Omental fat pad (tissue), 3 donors: ENCODE measurements at regions not wholly inside any gene's neighbourhood (a gene's known extent, or its start where the extent isn't known, plus 50 kb on each side); places are given as distances from the start of the nearest gene placed in this dataset.

Experiments used
- ATAC-seq: fragments of 150-250 bp; one replicate; pipeline ENCODE4 v1.9.1; 2016; ENCODE audit warnings: mild to moderate bottlenecking, moderate library complexity; ENCODE audit not compliant: low FRiP score
- DNase-seq: peaks from one replicate; pipeline ENCODE4 v3.0.0-alpha.2; 2019; ENCODE audit warnings: low spot score
- TF ChIP-seq, protein P1 (sequence below), 3 donors: fragments of 450-650 bp; IDR thresholded peaks; one replicate each; pipeline ENCODE4 v1.5.1; 2016 to 2017; ENCODE audit warnings: antibody characterized with exemption in 3 of 3, mild to moderate bottlenecking in 3 of 3, moderate library complexity in 2 of 3

DNA sequence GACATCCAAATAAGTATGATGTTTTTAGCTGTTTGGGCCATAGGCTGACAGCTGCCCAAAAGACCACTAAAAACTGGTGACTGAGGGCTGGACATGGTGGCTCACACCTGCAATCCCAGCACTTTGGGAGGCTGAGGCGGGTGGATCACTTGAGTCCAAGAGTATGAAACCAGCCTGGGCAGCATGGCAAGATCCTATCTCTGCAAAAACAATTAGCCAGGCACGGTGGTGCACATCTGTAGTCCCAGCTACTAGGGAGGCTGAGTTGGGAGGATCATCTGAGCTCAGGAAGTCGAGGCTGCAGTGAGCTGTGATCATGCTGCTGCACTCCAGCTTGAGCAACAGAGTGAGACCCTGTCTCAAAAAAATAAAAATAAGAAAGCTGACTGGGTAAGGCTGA lies 511.5 kb upstream of the RAB6C start:
- TF ChIP-seq, protein P1, sequence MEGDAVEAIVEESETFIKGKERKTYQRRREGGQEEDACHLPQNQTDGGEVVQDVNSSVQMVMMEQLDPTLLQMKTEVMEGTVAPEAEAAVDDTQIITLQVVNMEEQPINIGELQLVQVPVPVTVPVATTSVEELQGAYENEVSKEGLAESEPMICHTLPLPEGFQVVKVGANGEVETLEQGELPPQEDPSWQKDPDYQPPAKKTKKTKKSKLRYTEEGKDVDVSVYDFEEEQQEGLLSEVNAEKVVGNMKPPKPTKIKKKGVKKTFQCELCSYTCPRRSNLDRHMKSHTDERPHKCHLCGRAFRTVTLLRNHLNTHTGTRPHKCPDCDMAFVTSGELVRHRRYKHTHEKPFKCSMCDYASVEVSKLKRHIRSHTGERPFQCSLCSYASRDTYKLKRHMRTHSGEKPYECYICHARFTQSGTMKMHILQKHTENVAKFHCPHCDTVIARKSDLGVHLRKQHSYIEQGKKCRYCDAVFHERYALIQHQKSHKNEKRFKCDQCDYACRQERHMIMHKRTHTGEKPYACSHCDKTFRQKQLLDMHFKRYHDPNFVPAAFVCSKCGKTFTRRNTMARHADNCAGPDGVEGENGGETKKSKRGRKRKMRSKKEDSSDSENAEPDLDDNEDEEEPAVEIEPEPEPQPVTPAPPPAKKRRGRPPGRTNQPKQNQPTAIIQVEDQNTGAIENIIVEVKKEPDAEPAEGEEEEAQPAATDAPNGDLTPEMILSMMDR (IDR thresholded peaks at IDR 0.05) = no peak
- DNase-seq (no peak), ATAC-seq (no peak)

DNA sequence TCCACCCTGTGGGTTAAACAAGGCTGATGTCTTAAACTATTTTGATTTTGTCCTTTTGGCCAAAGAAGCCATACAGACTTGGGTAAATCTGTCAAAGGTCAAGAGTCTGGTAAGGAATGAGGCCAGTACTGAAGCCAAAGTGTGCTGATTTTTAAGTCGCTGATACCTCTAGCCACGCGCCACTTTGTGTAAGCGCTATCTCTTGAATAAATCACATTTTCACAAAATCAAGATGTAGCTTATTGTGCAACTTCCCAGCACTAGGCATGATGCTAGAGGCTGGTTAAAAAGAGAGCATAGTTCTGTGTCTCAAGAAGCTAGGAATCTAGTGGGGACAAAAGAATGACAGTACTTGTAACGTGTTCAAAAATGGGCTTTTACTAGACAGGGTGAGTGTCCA lies 510.6 kb upstream of the RAB6C start:
- ATAC-seq (no peak), DNase-seq (no peak)
- TF ChIP-seq, protein P1 (IDR thresholded peaks at IDR 0.05) = no peak

DNA sequence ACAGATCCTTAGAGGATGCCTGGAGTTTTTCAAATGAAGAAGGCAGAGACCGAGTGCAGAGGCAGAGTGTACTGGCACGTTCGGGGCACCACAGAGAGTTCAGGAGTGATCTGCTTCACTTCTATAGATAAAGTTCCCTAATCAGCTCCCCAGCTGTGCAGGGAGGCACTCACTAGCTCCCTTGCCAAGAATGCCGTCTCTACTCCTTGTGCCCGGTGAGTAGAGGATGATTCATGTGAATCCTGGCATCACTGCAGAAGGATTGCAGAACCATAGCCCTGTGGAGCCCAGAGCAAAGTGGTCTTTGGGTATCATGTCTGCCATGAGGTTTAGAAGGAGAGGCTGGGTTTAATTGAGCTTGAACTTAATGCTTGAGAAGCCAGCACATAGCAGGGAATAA lies 510.1 kb upstream of the RAB6C start:
- ATAC-seq (peak; percentile 76), DNase-seq (no peak)
- TF ChIP-seq, protein P1 (IDR thresholded peaks at IDR 0.05) = no peak

DNA sequence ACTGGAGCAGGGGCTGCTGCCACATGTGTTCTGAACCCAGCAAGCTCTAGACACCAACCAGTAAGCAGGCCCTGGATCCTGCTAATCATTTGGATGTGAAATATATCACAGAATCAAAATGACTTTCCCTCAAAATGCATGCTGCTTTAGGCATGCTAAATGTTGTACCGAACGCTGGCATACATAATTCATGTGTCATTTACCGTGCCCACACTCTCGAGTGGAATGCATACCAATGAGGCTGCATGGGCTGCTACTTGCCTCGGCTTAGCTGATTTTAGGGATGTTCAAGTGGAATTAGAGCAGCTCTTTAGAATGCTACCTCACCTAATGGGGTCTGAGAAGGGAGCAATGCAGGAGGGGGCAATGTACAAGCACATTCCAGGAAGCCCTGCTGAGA lies 509.6 kb upstream of the RAB6C start:
- no peak for ATAC-seq
- DNase-seq = no peak
- TF ChIP-seq, protein P1 (IDR thresholded peaks at IDR 0.05) = no peak

DNA sequence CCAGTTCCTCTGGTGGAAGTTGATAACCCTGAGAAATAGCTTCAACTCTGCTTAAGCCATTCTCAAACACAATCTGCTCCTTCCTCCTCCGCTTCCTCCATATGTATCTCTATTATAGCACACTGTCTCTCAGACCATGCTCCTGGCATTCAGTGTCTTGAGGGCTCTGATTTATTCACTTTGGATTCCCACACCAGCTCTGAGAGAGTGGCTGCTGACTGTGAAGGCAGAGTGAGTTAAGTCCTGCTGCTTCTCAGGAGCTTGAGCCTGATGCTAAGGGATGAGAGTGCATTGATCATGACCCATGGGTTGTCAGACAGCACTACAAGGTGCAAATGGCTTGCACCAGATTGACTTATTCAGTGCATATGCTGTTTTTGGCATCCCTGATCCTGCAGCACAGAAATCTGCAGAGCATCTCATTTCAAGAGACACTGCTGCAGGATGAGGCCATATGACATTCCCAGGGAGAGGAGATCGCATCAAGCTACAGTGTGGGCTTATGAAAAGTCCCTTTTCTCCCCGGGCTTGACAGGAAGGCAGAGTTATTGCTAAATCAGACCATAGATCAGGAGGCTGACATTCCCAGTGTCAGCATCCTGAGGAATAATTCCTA lies 500.5 kb upstream of the RAB6C start:
- TF ChIP-seq, protein P1 (IDR thresholded peaks at IDR 0.05) = no peak
- ATAC-seq (no peak), DNase-seq (no peak)

DNA sequence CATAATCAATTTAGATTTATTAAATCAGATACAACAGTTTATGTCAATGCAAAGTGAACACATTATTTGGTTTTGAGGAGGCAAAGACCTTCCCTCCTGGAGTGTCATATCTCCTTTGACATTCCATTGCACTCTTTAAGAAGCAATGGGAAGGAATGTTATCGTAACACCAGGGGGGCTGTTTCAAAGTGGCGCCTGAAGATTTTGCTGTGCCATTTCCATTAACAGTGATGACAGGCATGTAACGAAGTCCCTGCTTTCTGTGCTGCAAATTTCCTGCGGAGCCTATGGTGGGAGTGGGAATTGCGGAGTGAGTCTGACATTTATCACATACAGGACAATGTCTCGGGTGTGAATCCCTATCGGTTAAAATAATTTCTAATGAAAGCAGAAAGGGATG lies 499.6 kb upstream of the RAB6C start:
- DNase-seq (no peak), ATAC-seq (no peak)
- TF ChIP-seq, protein P1 (IDR thresholded peaks at IDR 0.05) = no peak

DNA sequence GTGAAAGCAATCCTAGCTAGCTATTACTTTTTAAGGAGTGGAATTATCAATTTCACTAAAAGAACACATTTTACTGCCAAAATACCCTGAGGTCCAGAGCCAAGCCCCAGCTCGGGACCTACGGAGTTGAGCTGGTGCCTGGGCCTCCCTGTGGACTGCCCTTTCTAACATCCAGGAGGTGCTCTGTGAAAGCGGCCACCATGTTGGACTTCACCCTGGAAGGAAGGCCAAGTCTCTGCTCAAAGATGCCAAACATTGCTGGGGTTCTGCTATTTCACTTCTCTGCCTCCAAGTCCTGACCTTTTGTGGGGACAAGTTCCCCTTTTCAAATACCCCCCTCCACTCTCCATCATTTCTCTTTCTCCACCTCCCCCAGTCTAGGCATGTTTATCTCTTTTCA lies 498.7 kb upstream of the RAB6C start:
- no peak for DNase-seq
- ATAC-seq = no peak
- TF ChIP-seq, protein P1 (IDR thresholded peaks at IDR 0.05) = no peak
